GM23338 (cell line): ENCODE measurements at regions not wholly inside any gene's neighbourhood (a gene's known extent, or its start where the extent isn't known, plus 50 kb on each side); places are given as distances from the start of the nearest gene placed in this dataset.

Source experiments
- ATAC-seq: fragments of 200-7000 bp; cut with Tn5 transposase; 3 replicates; pipeline ENCODE4 v1.9.1; 2020
- DNase-seq: peaks from one replicate; pipeline ENCODE4 v3.0.0-alpha.2; 2015; ENCODE audit warnings: low spot score
- H2AFZ ChIP-seq: fragments of 200-600 bp; sonication (generic); 2 replicates; pipeline ENCODE4 v1.8.0; 2016; ENCODE audit warnings: antibody characterized with exemption, mild to moderate bottlenecking, moderate library complexity
- H3F3A ChIP-seq: fragments of 200-600 bp; sonication (generic); replicated peaks from 2 replicates; pipeline ENCODE4 v1.8.0; 2017; ENCODE audit warnings: antibody characterized with exemption, mixed run types, low read depth
- H3K27ac ChIP-seq: fragments of 200-600 bp; sonication (generic); 2 replicates; pipeline ENCODE4 v1.6.1; 2016; ENCODE audit warnings: low read depth
- H3K27me3 ChIP-seq: fragments of 200-600 bp; sonication (generic); 2 replicates; pipeline ENCODE4 v1.8.0; 2016; ENCODE audit warnings: mild to moderate bottlenecking, mixed run types, moderate library complexity; ENCODE audit not compliant: insufficient read depth
- H3K36me3 ChIP-seq: fragments of 200-600 bp; sonication (generic); 2 replicates; pipeline ENCODE4 v1.8.0; 2016; ENCODE audit warnings: mild to moderate bottlenecking; ENCODE audit not compliant: insufficient read depth
- H3K4me1 ChIP-seq: fragments of 200-600 bp; sonication (generic); 2 replicates; pipeline ENCODE4 v1.8.0; 2016; ENCODE audit warnings: mild to moderate bottlenecking, moderate library complexity; ENCODE audit not compliant: insufficient read depth
- H3K4me2 ChIP-seq: fragments of 200-600 bp; sonication (generic); 2 replicates; pipeline ENCODE4 v1.7.1; 2017; ENCODE audit warnings: mixed run types
- H3K4me3 ChIP-seq: fragments of 200-600 bp; sonication (generic); 2 replicates; pipeline ENCODE4 v1.6.1; 2016; ENCODE audit warnings: mixed run types
- H3K79me2 ChIP-seq: fragments of 200-600 bp; sonication (generic); replicated peaks from 2 replicates; pipeline ENCODE4 v1.8.0; 2017; ENCODE audit warnings: mild to moderate bottlenecking; ENCODE audit not compliant: insufficient read depth
- H3K9me2 ChIP-seq: fragments of 200-600 bp; sonication (generic); 2 replicates; pipeline ENCODE4 v1.8.0; 2017; ENCODE audit not compliant: insufficient read depth
- H4K20me1 ChIP-seq: fragments of 200-600 bp; sonication (generic); replicated peaks from 2 replicates; pipeline ENCODE4 v1.8.0; 2017; ENCODE audit warnings: mild to moderate bottlenecking; ENCODE audit not compliant: insufficient read depth
- H3K27ac Mint-ChIP-seq: 2 replicates; pipeline ENCODE4 v1.8.0; 2020; ENCODE audit warnings: inconsistent platforms, mild to moderate bottlenecking, moderate library complexity, mixed read lengths
- H3K27me3 Mint-ChIP-seq: 3 replicates; pipeline ENCODE4 v1.8.0; 2022; ENCODE audit warnings: low read depth, mild to moderate bottlenecking, moderate library complexity, mixed read lengths, inconsistent platforms; ENCODE audit not compliant: insufficient read depth, poor library complexity
- H3K36me3 Mint-ChIP-seq: 3 replicates; pipeline ENCODE4 v1.8.0; 2021; ENCODE audit warnings: low read depth, mild to moderate bottlenecking, inconsistent platforms, moderate library complexity, mixed read lengths
- H3K4me1 Mint-ChIP-seq: 3 replicates; pipeline ENCODE4 v1.8.0; 2020; ENCODE audit warnings: mild to moderate bottlenecking, inconsistent platforms, mixed read lengths
- H3K4me3 Mint-ChIP-seq: 3 replicates; pipeline ENCODE4 v1.8.0; 2021; ENCODE audit warnings: moderate library complexity, mild to moderate bottlenecking, inconsistent platforms, mixed read lengths
- H3K9me3 Mint-ChIP-seq: 3 replicates; pipeline ENCODE4 v1.8.0; 2020; ENCODE audit warnings: moderate library complexity, mild to moderate bottlenecking, inconsistent platforms, mixed read lengths
- EZH2 ChIP-seq: fragments of 200-600 bp; sonication (generic); IDR thresholded peaks from one replicate; pipeline ENCODE4 v1.8.0; 2017; ENCODE audit warnings: antibody characterized with exemption, mild to moderate bottlenecking, low read depth; ENCODE audit not compliant: unreplicated experiment
- EZH2phosphoT487 ChIP-seq: fragments of 200-600 bp; sonication (generic); IDR thresholded peaks from one replicate; pipeline ENCODE4 v1.8.1; 2018; ENCODE audit warnings: antibody characterized with exemption; ENCODE audit not compliant: unreplicated experiment
- NANOG ChIP-seq: IDR thresholded peaks from 2 replicates; pipeline ENCODE4 v1.6.1; 2016; ENCODE audit warnings: antibody characterized with exemption, borderline replicate concordance
- STAT1 ChIP-seq: IDR thresholded peaks from one replicate; pipeline ENCODE4 v1.6.1; 2016; ENCODE audit warnings: antibody characterized with exemption; ENCODE audit not compliant: unreplicated experiment
- ZNF114 ChIP-seq: fragments of 250-450 bp; sonication (Bioruptor Pico); IDR thresholded peaks from 2 replicates; pipeline ENCODE4 v1.5.0; 2020; ENCODE audit warnings: mild to moderate bottlenecking, moderate library complexity
- TF ChIP-seq, protein P1 (sequence below), 2 experiments: fragments of 200-600 bp in 1 of 2; sonication (generic) in 1 of 2; conservative IDR thresholded peaks; 2 replicates each; pipeline versions ENCODE4 v1.5.1 to v1.6.1; 2016 to 2017; ENCODE audit warnings: antibody characterized with exemption in 2 of 2, low read depth in 2 of 2, mild to moderate bottlenecking in 2 of 2, moderate library complexity in 1 of 2
- TF ChIP-seq, protein P2 (sequence below): fragments of 250-450 bp; sonication (Bioruptor Pico); IDR thresholded peaks from 2 replicates; pipeline ENCODE4 v1.5.0; 2020; ENCODE audit warnings: mild to moderate bottlenecking, moderate library complexity

DNA sequence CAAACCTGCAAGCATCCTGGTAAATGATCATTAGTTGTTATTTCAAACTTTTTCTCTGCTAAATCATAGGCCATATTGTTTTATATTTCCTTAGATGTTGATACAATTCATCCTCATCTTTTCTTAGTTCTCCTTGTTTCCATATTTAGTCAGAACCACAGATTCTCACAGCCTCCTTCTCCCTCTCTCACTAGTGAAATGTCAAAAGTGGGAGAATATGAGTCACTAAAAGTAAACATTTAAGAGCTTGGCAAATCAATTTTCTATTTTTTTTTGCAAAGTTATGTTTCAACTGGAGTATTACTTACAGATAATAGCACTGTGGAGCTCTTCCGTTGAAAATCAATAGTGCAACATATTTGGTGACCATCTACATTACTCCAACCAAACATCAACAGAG is 308.8 kb downstream of the COL11A1 start:
- Mint-ChIP-seq H3K9me3 (no peaks in the 10 kb centered on the region), H3K36me3 (no peaks in the 10 kb centered on the region), H3K4me1 (no peaks in the 10 kb centered on the region), H3K27ac (no peak overlapping the region), H3K27me3 (no peaks in the 10 kb centered on the region), H3K4me3 (no peak overlapping the region)
- TF ChIP-seq STAT1 = no peak
- TF ChIP-seq EZH2phosphoT487 = no peak
- TF ChIP-seq, protein P1, sequence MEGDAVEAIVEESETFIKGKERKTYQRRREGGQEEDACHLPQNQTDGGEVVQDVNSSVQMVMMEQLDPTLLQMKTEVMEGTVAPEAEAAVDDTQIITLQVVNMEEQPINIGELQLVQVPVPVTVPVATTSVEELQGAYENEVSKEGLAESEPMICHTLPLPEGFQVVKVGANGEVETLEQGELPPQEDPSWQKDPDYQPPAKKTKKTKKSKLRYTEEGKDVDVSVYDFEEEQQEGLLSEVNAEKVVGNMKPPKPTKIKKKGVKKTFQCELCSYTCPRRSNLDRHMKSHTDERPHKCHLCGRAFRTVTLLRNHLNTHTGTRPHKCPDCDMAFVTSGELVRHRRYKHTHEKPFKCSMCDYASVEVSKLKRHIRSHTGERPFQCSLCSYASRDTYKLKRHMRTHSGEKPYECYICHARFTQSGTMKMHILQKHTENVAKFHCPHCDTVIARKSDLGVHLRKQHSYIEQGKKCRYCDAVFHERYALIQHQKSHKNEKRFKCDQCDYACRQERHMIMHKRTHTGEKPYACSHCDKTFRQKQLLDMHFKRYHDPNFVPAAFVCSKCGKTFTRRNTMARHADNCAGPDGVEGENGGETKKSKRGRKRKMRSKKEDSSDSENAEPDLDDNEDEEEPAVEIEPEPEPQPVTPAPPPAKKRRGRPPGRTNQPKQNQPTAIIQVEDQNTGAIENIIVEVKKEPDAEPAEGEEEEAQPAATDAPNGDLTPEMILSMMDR (conservative IDR thresholded peaks at IDR 0.05; ENCODE audit: low read depth in 2 of 2) = no peak
- TF ChIP-seq EZH2 = no peak
- TF ChIP-seq ZNF114 (CRISPR knock-in tag) = no peak
- TF ChIP-seq, protein P2, sequence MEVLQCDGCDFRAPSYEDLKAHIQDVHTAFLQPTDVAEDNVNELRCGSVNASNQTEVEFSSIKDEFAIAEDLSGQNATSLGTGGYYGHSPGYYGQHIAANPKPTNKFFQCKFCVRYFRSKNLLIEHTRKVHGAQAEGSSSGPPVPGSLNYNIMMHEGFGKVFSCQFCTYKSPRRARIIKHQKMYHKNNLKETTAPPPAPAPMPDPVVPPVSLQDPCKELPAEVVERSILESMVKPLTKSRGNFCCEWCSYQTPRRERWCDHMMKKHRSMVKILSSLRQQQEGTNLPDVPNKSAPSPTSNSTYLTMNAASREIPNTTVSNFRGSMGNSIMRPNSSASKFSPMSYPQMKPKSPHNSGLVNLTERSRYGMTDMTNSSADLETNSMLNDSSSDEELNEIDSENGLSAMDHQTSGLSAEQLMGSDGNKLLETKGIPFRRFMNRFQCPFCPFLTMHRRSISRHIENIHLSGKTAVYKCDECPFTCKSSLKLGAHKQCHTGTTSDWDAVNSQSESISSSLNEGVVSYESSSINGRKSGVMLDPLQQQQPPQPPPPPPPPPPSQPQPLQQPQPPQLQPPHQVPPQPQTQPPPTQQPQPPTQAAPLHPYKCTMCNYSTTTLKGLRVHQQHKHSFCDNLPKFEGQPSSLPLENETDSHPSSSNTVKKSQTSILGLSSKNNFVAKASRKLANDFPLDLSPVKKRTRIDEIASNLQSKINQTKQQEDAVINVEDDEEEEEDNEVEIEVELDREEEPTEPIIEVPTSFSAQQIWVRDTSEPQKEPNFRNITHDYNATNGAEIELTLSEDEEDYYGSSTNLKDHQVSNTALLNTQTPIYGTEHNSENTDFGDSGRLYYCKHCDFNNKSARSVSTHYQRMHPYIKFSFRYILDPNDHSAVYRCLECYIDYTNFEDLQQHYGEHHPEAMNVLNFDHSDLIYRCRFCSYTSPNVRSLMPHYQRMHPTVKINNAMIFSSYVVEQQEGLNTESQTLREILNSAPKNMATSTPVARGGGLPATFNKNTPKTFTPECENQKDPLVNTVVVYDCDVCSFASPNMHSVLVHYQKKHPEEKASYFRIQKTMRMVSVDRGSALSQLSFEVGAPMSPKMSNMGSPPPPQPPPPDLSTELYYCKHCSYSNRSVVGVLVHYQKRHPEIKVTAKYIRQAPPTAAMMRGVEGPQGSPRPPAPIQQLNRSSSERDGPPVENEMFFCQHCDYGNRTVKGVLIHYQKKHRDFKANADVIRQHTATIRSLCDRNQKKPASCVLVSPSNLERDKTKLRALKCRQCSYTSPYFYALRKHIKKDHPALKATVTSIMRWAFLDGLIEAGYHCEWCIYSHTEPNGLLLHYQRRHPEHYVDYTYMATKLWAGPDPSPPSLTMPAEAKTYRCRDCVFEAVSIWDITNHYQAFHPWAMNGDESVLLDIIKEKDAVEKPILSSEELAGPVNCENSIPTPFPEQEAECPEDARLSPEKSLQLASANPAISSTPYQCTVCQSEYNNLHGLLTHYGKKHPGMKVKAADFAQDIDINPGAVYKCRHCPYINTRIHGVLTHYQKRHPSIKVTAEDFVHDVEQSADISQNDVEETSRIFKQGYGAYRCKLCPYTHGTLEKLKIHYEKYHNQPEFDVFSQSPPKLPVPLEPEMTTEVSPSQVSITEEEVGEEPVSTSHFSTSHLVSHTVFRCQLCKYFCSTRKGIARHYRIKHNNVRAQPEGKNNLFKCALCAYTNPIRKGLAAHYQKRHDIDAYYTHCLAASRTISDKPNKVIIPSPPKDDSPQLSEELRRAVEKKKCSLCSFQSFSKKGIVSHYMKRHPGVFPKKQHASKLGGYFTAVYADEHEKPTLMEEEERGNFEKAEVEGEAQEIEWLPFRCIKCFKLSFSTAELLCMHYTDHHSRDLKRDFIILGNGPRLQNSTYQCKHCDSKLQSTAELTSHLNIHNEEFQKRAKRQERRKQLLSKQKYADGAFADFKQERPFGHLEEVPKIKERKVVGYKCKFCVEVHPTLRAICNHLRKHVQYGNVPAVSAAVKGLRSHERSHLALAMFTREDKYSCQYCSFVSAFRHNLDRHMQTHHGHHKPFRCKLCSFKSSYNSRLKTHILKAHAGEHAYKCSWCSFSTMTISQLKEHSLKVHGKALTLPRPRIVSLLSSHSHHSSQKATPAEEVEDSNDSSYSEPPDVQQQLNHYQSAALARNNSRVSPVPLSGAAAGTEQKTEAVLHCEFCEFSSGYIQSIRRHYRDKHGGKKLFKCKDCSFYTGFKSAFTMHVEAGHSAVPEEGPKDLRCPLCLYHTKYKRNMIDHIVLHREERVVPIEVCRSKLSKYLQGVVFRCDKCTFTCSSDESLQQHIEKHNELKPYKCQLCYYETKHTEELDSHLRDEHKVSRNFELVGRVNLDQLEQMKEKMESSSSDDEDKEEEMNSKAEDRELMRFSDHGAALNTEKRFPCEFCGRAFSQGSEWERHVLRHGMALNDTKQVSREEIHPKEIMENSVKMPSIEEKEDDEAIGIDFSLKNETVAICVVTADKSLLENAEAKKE = no peak
- TF ChIP-seq NANOG = no peak
- H3F3A ChIP-seq = no peaks in the 10 kb centered on the region
- no peaks in the 10 kb centered on the region for H3K27me3 ChIP-seq
- H3K27ac ChIP-seq = no peak overlapping the region
- H3K36me3 ChIP-seq = no peaks in the 10 kb centered on the region
- H3K4me2 ChIP-seq = no peak overlapping the region
- no peaks in the 10 kb centered on the region for H3K4me1 ChIP-seq
- no peak for ATAC-seq
- no peak overlapping the region for H2AFZ ChIP-seq
- no peaks in the 10 kb centered on the region for H4K20me1 ChIP-seq
- H3K4me3 ChIP-seq = no peak overlapping the region
- no peaks in the 10 kb centered on the region for H3K9me2 ChIP-seq
- H3K79me2 ChIP-seq = no peaks in the 10 kb centered on the region
- no peak for DNase-seq
